Upper lobe of right lung (tissue), 1 donor: ENCODE measurements at regions not wholly inside any gene's neighbourhood (a gene's known extent, or its start where the extent isn't known, plus 50 kb on each side); places are given as distances from the start of the nearest gene placed in this dataset.

ENCODE experiments used
- ATAC-seq: fragments of 200-7000 bp; cut with Tn5 transposase; one replicate; pipeline ENCODE4 v1.9.1; 2020; ENCODE audit warnings: mild to moderate bottlenecking, moderate library complexity
- DNase-seq: peaks from one replicate; pipeline ENCODE4 v3.0.0-alpha.2; 2020
- H3K27ac ChIP-seq: fragments of 200-600 bp; one replicate; pipeline ENCODE4 v1.8.0; 2022
- H3K27me3 ChIP-seq: fragments of 200-600 bp; one replicate; pipeline ENCODE4 v1.8.0; 2022; ENCODE audit warnings: mild to moderate bottlenecking
- H3K36me3 ChIP-seq: fragments of 200-600 bp; one replicate; pipeline ENCODE4 v1.8.0; 2022
- H3K4me1 ChIP-seq: fragments of 200-600 bp; one replicate; pipeline ENCODE4 v1.8.0; 2022
- H3K4me3 ChIP-seq: fragments of 200-600 bp; one replicate; pipeline ENCODE4 v1.8.0; 2022; ENCODE audit warnings: mild to moderate bottlenecking
- H3K9me3 ChIP-seq: fragments of 200-600 bp; one replicate; pipeline ENCODE4 v1.8.0; 2022
- CTCF ChIP-seq: fragments of 200-600 bp; IDR thresholded peaks from one replicate; pipeline ENCODE4 v1.8.0; 2022; ENCODE audit warnings: antibody characterized with exemption
- intact Hi-C: fragments of 100-400 bp; cut with DNase I; formaldehyde crosslinking; loops from one replicate; pipeline ENCODE4 v1.11.0; 2022
- donor health status: DM: no; HTN: yes; CAD: no; lungs with severe emphysema.

GRCh38 chr20:51889466-51889865 lies 87.1 kb upstream of the SALL4 start:
- ATAC-seq = no peak
- intact Hi-C loops = no loop called here
- no peak overlapping the region for H3K4me3 ChIP-seq

GRCh38 chr20:51888291-51888690 lies 86.0 kb upstream of the SALL4 start:
- no peak for TF ChIP-seq CTCF
- no peaks in the 10 kb centered on the region for H3K4me1 ChIP-seq

More at GRCh38 chr20:51889466-51889865, 87.1 kb upstream of the SALL4 start:
- H3K9me3 ChIP-seq = no peaks in the 10 kb centered on the region
- H3K4me1 ChIP-seq = no peaks in the 10 kb centered on the region
- no peak for DNase-seq
- no peaks in the 10 kb centered on the region for H3K36me3 ChIP-seq
- no peak overlapping the region for H3K27ac ChIP-seq
- H3K27me3 ChIP-seq = peaks cover 4% of the 10 kb centered on the region
- no peak for TF ChIP-seq CTCF

GRCh38 chr20:51886891-51887608 lies 84.7 kb upstream of the SALL4 start:
- no peaks in the 10 kb centered on the region for H3K36me3 ChIP-seq
- H3K9me3 ChIP-seq = no peaks in the 10 kb centered on the region
- no peak for TF ChIP-seq CTCF
- no peak overlapping the region for H3K27ac ChIP-seq
- intact Hi-C loops = no loop called here
- ATAC-seq (no peak), DNase-seq (no peak)
- no peak overlapping the region for H3K4me3 ChIP-seq
- H3K27me3 ChIP-seq = no peaks in the 10 kb centered on the region
- H3K4me1 ChIP-seq = no peaks in the 10 kb centered on the region

More at GRCh38 chr20:51888291-51888690, 86.0 kb upstream of the SALL4 start:
- no peaks in the 10 kb centered on the region for H3K9me3 ChIP-seq
- no peaks in the 10 kb centered on the region for H3K27me3 ChIP-seq
- no peak overlapping the region for H3K27ac ChIP-seq
- ATAC-seq = no peak
- intact Hi-C loops = no loop called here
- no peak overlapping the region for H3K4me3 ChIP-seq
- no peaks in the 10 kb centered on the region for H3K36me3 ChIP-seq
- no peak for DNase-seq

- H3K27me3 ChIP-seq = no peaks in the 10 kb centered on the region
- ATAC-seq (no peak), DNase-seq (no peak)
- H3K4me3 ChIP-seq = no peak overlapping the region
- intact Hi-C loops = no loop called here
- no peak overlapping the region for H3K27ac ChIP-seq
- TF ChIP-seq CTCF = no peak
- no peaks in the 10 kb centered on the region for H3K36me3 ChIP-seq
- no peaks in the 10 kb centered on the region for H3K9me3 ChIP-seq
- H3K4me1 ChIP-seq = no peaks in the 10 kb centered on the region
Observed at GRCh38 chr20:51886341-51886740, 84.0 kb upstream of the SALL4 start.

- intact Hi-C loops = no loop called here
- ATAC-seq = no peak
- no peak for TF ChIP-seq CTCF
Observed at GRCh38 chr20:51884561-51884960, 82.2 kb upstream of the SALL4 start.

More at GRCh38 chr20:51884561-51884960, 82.2 kb upstream of the SALL4 start:
- no peaks in the 10 kb centered on the region for H3K9me3 ChIP-seq
- no peaks in the 10 kb centered on the region for H3K36me3 ChIP-seq
- no peak overlapping the region for H3K4me3 ChIP-seq
- no peak for DNase-seq
- no peaks in the 10 kb centered on the region for H3K4me1 ChIP-seq
- H3K27me3 ChIP-seq = no peaks in the 10 kb centered on the region
- no peak overlapping the region for H3K27ac ChIP-seq
